ENCODE measurements at regions not wholly inside any gene's neighbourhood (a gene's known extent, or its start where the extent isn't known, plus 50 kb on each side); places are given as distances from the start of the nearest gene placed in this dataset.

DNA sequence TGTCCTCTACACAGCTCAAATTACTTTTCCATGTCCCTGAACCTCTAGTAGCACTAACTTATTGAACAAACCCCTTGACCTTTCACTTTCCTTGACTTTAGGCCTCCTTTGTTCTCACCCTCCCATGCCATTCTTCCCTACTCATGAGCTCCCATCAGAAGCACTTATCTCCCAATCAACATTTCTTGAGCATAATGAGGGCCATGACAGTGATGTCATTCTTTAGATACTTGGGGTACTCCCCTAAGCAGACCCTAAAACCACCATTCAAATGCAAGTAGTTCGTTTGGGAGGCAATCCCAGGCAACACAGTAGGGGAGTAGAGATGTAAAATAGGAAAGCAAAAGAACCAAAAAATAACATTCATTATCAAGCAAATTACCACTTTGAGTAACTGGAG lies 115.9 kb upstream of the ARHGAP28 start:
- Mint-ChIP-seq H3K36me3 (ENCODE audit: low read depth) (no peaks in the 10 kb centered on the region), H3K27me3 (no peaks in the 10 kb centered on the region), H3K4me1 (no peaks in the 10 kb centered on the region), H3K9me3 (peaks cover 6% of the 10 kb centered on the region), H3K4me3 (no peak overlapping the region), H3K27ac (no peak overlapping the region)
- no peak for DNase-seq
- ChIA-PET CTCF (interaction anchor here (1.4 kb wide), 1 partner anchor 9 kb away, joined by 4 read pairs; no protein-coding TSS in a partner anchor), POLR2A (no interaction called here)

DNA sequence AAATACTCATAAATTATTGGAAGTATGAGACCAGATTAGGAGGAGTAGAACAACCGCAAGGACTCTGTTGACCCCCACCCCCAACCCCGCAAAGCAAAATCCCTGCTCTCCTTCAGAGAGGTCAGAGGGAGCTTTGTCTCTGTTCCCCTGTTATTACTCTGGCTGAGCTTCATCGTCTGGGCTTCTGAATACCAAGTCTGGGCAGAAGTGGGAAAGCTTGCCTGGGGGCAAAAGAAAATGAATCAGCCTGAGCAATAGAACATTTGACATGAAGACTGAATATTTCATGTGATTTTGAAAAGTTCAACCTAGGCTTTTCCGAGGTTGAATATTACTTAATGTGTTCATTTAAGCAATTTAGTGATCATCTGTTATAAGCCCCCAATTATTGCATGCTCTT lies 114.6 kb upstream of the ARHGAP28 start:
- no peaks in the 10 kb centered on the region for H3K4me1 Mint-ChIP-seq
- peaks cover 6% of the 10 kb centered on the region for H3K9me3 Mint-ChIP-seq
- no peaks in the 10 kb centered on the region for H3K27me3 Mint-ChIP-seq
- CTCF ChIA-PET = no interaction called here
- DNase-seq = no peak
- H3K27ac Mint-ChIP-seq = no peak overlapping the region
- H3K4me3 Mint-ChIP-seq = no peak overlapping the region
- no peaks in the 10 kb centered on the region for H3K36me3 Mint-ChIP-seq (ENCODE audit: low read depth)
- POLR2A ChIA-PET = no interaction called here

- ChIA-PET POLR2A (no interaction called here), CTCF (no interaction called here)
- Mint-ChIP-seq H3K27me3 (no peaks in the 10 kb centered on the region), H3K4me3 (no peak overlapping the region), H3K4me1 (no peaks in the 10 kb centered on the region), H3K27ac (no peak overlapping the region), H3K36me3 (ENCODE audit: low read depth) (no peaks in the 10 kb centered on the region), H3K9me3 (peaks cover 2% of the 10 kb centered on the region)
- DNase-seq = no peak
These were observed 112.5 kb upstream of the ARHGAP28 start for GRCh38 chr18:6616981-6617380.

GRCh38 chr18:6621437-6621836 lies 108.1 kb upstream of the ARHGAP28 start:
- Mint-ChIP-seq H3K4me3 (no peak overlapping the region), H3K27me3 (no peaks in the 10 kb centered on the region), H3K9me3 (no peaks in the 10 kb centered on the region), H3K4me1 (no peaks in the 10 kb centered on the region), H3K36me3 (ENCODE audit: low read depth) (no peaks in the 10 kb centered on the region), H3K27ac (no peak overlapping the region)
- ChIA-PET POLR2A (no interaction called here), CTCF (no interaction called here)
- no peak for DNase-seq

- no peak overlapping the region for H3K27ac Mint-ChIP-seq
- H3K4me3 Mint-ChIP-seq = no peak overlapping the region
- no peaks in the 10 kb centered on the region for H3K36me3 Mint-ChIP-seq (ENCODE audit: low read depth)
- no peaks in the 10 kb centered on the region for H3K9me3 Mint-ChIP-seq
- ChIA-PET POLR2A (no interaction called here), CTCF (interaction anchor here (1.3 kb wide), 1 partner anchor 10 kb away, joined by 4 read pairs; no protein-coding TSS in a partner anchor)
- no peaks in the 10 kb centered on the region for H3K4me1 Mint-ChIP-seq
- no peaks in the 10 kb centered on the region for H3K27me3 Mint-ChIP-seq
- no peak for DNase-seq
These were observed 106.2 kb upstream of the ARHGAP28 start for GRCh38 chr18:6623278-6623677.

DNA sequence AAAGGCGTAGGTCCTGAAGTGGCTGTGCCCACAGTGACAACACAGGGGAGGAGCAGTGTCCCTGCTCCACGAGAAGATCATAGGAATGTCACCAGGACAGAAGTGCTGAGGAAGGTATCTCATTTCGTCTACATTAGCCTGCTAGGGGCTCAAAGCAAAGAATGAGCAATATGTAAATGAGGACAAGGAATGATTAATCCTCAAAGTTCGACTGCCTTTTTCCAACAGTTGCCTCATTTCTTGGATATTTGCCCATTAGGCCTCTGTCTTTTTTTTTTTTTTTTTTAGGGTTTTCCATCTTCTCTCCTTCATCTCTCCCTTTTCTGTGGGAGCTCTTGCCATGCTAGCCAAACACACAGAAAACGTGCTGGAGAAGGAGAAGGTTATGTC lies 105.2 kb upstream of the ARHGAP28 start:
- Mint-ChIP-seq H3K36me3 (ENCODE audit: low read depth) (no peaks in the 10 kb centered on the region), H3K4me3 (no peak overlapping the region), H3K27ac (no peak overlapping the region), H3K9me3 (no peaks in the 10 kb centered on the region), H3K4me1 (no peaks in the 10 kb centered on the region), H3K27me3 (no peaks in the 10 kb centered on the region)
- DNase-seq = no peak
- ChIA-PET CTCF (interaction anchor here (0.6 to 1.3 kb wide), 2 partner anchors 13 to 237 kb away, joined by 3 read pairs; no protein-coding TSS in a partner anchor), POLR2A (no interaction called here)

- Mint-ChIP-seq H3K27me3 (no peaks in the 10 kb centered on the region), H3K4me1 (no peaks in the 10 kb centered on the region), H3K27ac (no peak overlapping the region), H3K36me3 (ENCODE audit: low read depth) (no peaks in the 10 kb centered on the region), H3K9me3 (no peaks in the 10 kb centered on the region), H3K4me3 (no peak overlapping the region)
- CTCF ChIA-PET = interaction anchor here (0.6 to 1.3 kb wide), 3 partner anchors 12 to 1568 kb away, joined by 3 read pairs; no protein-coding TSS in a partner anchor
- no peak for DNase-seq
- POLR2A ChIA-PET = no interaction called here
These were observed 104.7 kb upstream of the ARHGAP28 start for GRCh38 chr18:6624661-6625311.

GRCh38 chr18:6625481-6625880 lies 104.0 kb upstream of the ARHGAP28 start:
- H3K9me3 Mint-ChIP-seq = no peaks in the 10 kb centered on the region
- no peaks in the 10 kb centered on the region for H3K4me1 Mint-ChIP-seq
- ChIA-PET POLR2A (no interaction called here), CTCF (interaction anchor here (0.6 to 1.3 kb wide), 2 partner anchors 12 to 1569 kb away, joined by 3 read pairs; no protein-coding TSS in a partner anchor)
- DNase-seq = no peak
- no peak overlapping the region for H3K4me3 Mint-ChIP-seq
- H3K27ac Mint-ChIP-seq = no peak overlapping the region
- no peaks in the 10 kb centered on the region for H3K27me3 Mint-ChIP-seq
- H3K36me3 Mint-ChIP-seq (ENCODE audit: low read depth) = no peaks in the 10 kb centered on the region

- Mint-ChIP-seq H3K4me1 (no peaks in the 10 kb centered on the region), H3K27me3 (no peaks in the 10 kb centered on the region), H3K27ac (no peak overlapping the region), H3K4me3 (no peak overlapping the region), H3K36me3 (ENCODE audit: low read depth) (no peaks in the 10 kb centered on the region), H3K9me3 (no peaks in the 10 kb centered on the region)
- ChIA-PET POLR2A (no interaction called here), CTCF (no interaction called here)
- no peak for DNase-seq
These were observed 103.1 kb upstream of the ARHGAP28 start for GRCh38 chr18:6626457-6626856.

- Mint-ChIP-seq H3K4me3 (no peak overlapping the region), H3K9me3 (no peaks in the 10 kb centered on the region), H3K36me3 (ENCODE audit: low read depth) (no peaks in the 10 kb centered on the region), H3K27me3 (no peaks in the 10 kb centered on the region), H3K4me1 (no peaks in the 10 kb centered on the region), H3K27ac (no peak overlapping the region)
- DNase-seq = no peak
- POLR2A ChIA-PET = no interaction called here
- CTCF ChIA-PET = no interaction called here
These were observed 101.9 kb upstream of the ARHGAP28 start for GRCh38 chr18:6627645-6628044.

DNA sequence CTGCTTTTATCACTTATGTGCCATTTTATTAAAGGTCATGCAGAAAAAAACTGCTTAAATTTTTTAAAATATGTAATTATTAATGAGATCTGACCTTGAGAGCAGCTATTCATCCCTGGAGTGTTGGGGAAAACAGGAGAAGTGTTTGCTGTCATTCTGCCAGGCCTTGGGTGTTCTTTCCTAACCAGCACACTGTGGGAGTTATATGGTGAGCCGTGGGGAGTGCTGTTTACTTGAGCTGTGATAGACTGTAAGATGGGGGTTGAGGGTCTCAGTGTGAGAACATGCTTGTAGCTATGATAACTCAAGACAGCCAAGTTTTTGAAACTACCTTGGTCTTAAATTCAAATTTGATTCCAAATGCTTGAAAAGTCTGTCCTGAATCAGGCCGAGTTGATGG lies 101.3 kb upstream of the ARHGAP28 start:
- no peak overlapping the region for H3K27ac Mint-ChIP-seq
- CTCF ChIA-PET = no interaction called here
- H3K4me3 Mint-ChIP-seq = no peak overlapping the region
- H3K9me3 Mint-ChIP-seq = no peaks in the 10 kb centered on the region
- POLR2A ChIA-PET = no interaction called here
- H3K27me3 Mint-ChIP-seq = no peaks in the 10 kb centered on the region
- no peaks in the 10 kb centered on the region for H3K36me3 Mint-ChIP-seq (ENCODE audit: low read depth)
- DNase-seq = no peak
- H3K4me1 Mint-ChIP-seq = no peaks in the 10 kb centered on the region

DNA sequence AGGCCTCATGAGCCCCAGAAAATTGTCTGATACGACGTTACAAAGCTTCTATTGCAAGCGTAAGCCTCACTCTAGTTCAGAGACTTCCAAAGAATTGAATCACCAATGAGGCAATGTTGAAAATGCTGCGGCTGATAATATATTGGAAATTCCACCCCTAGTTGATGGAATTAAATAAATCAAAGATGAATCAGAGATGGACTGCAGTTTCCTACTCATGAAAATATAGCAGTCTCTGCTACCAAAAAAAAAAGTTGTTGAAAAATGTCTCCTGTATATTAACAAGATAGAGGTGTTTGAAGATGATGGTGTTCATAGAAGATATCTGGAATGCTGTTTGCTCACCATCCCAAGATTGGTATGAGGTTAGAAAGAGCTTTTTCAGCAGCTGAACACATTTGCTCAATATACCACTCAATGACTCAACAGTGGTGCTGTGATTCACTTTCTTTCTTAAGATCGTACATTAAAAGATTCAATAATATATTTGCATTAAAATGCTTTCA lies 99.8 kb upstream of the ARHGAP28 start:
- CTCF ChIA-PET = no interaction called here
- no peaks in the 10 kb centered on the region for H3K36me3 Mint-ChIP-seq (ENCODE audit: low read depth)
- no peak overlapping the region for H3K4me3 Mint-ChIP-seq

GRCh38 chr18:6633310-6633709 lies 96.2 kb upstream of the ARHGAP28 start:
- Mint-ChIP-seq H3K4me3 (no peak overlapping the region), H3K36me3 (ENCODE audit: low read depth) (no peaks in the 10 kb centered on the region), H3K9me3 (no peaks in the 10 kb centered on the region), H3K27me3 (no peaks in the 10 kb centered on the region), H3K27ac (no peak overlapping the region), H3K4me1 (no peaks in the 10 kb centered on the region)
- DNase-seq = no peak
- POLR2A ChIA-PET = no interaction called here
- CTCF ChIA-PET = no interaction called here

More for the DNA sequence above, 99.8 kb upstream of the ARHGAP28 start:
- POLR2A ChIA-PET = no interaction called here
- no peak for DNase-seq
- Mint-ChIP-seq H3K27ac (no peak overlapping the region), H3K9me3 (no peaks in the 10 kb centered on the region), H3K4me1 (no peaks in the 10 kb centered on the region), H3K27me3 (no peaks in the 10 kb centered on the region)

DNA sequence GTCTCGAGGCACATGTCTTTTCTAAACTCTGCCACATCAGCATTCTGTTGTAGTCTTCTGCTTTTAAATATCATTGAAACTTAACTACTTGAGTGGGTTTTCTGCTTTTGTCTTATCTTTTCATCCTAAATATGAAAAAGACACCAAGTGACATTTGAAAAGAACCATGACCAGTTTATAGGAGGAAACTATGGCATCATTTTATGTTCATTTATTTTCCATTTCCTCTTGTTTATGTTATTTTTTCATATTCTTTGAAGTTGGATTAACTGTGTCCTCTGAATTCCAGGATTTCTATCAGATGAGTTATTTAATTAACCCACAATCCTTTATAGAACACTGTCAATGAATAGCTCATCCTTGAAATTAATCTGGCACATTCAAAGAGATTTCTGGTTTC lies 93.4 kb upstream of the ARHGAP28 start:
- POLR2A ChIA-PET = no interaction called here
- Mint-ChIP-seq H3K36me3 (ENCODE audit: low read depth) (no peaks in the 10 kb centered on the region), H3K27ac (no peak overlapping the region), H3K9me3 (peaks cover 4% of the 10 kb centered on the region), H3K27me3 (no peaks in the 10 kb centered on the region), H3K4me3 (no peak overlapping the region), H3K4me1 (no peaks in the 10 kb centered on the region)
- CTCF ChIA-PET = interaction anchor here (1.7 kb wide), 1 partner anchor 11 kb away, joined by 3 read pairs; no protein-coding TSS in a partner anchor
- no peak for DNase-seq

Measured in activated CD4-positive, alpha-beta T cell treated with anti-CD3 and anti-CD28 coated beads, Interleukin-2, amount 10 ng/mL, durations not matched to agents 7 days and 5 days (primary cell).